SK-N-MC (cell line): ENCODE measurements at regions not wholly inside any gene's neighbourhood (a gene's known extent, or its start where the extent isn't known, plus 50 kb on each side); places are given as distances from the start of the nearest gene placed in this dataset.

ENCODE experiments used
- EZH2 ChIP-seq: fragments of 200-600 bp; sonication (generic); IDR thresholded peaks from one replicate; pipeline ENCODE4 v1.6.1; 2017; ENCODE audit warnings: antibody characterized with exemption
- POLR2AphosphoS5 ChIP-seq: IDR thresholded peaks from 2 replicates; pipeline ENCODE4 v1.6.1; 2012; ENCODE audit warnings: mild to moderate bottlenecking, low read depth, low read length, borderline replicate concordance

- TF ChIP-seq POLR2AphosphoS5 (no peak), EZH2 (no peak)
Measured at GRCh38 chr2:239546541-239546940, 145.7 kb upstream of the HDAC4 start.
